CD14-positive monocyte (primary cell): ENCODE measurements at regions not wholly inside any gene's neighbourhood (a gene's known extent, or its start where the extent isn't known, plus 50 kb on each side); places are given as distances from the start of the nearest gene placed in this dataset.

Experiments
- DNase-seq, 3 donors: peaks; one replicate each; pipeline ENCODE4 v3.0.0-alpha.2; 2011 to 2022
- H2AFZ ChIP-seq: 2 replicates; pipeline ENCODE4 v1.6.0; 2012; ENCODE audit warnings: mild to moderate bottlenecking, low read depth, low read length, inconsistent platforms; ENCODE audit not compliant: insufficient read depth, poor library complexity, severe bottlenecking
- H3K27ac ChIP-seq, 2 donors: 1 replicate in 1 of 2; 2 replicates in 1 of 2; pipeline ENCODE4 v1.5.1; 2012 to 2013; ENCODE audit warnings: low read length in 2 of 2, control low read depth in 1 of 2, inconsistent platforms in 1 of 2, low read depth in 1 of 2, mild to moderate bottlenecking in 1 of 2
- H3K27me3 ChIP-seq, 2 donors: one replicate each; pipeline versions ENCODE4 v1.6.0 to v1.6.1; 2011 to 2013; ENCODE audit warnings: low read length in 2 of 2; ENCODE audit not compliant: control insufficient read depth in 2 of 2, insufficient read depth in 2 of 2
- H3K36me3 ChIP-seq, 2 donors: replicated peaks in 1 of 2; 1 replicate in 1 of 2; 2 replicates in 1 of 2; pipeline versions ENCODE4 v1.5.1 to v1.6.1; 2012 to 2013; ENCODE audit warnings: low read length in 2 of 2, control low read depth in 1 of 2, inconsistent platforms in 1 of 2, mild to moderate bottlenecking in 1 of 2; ENCODE audit not compliant: insufficient read depth in 2 of 2, control insufficient read depth in 1 of 2
- H3K4me1 ChIP-seq, 2 donors: 1 replicate in 1 of 2; 2 replicates in 1 of 2; pipeline versions ENCODE4 v1.5.1 to v1.6.1; 2012 to 2013; ENCODE audit warnings: low read length in 2 of 2, control low read depth in 1 of 2, inconsistent platforms in 1 of 2, mild to moderate bottlenecking in 1 of 2, moderate library complexity in 1 of 2; ENCODE audit not compliant: insufficient read depth in 2 of 2, control insufficient read depth in 1 of 2
- H3K4me2 ChIP-seq: replicated peaks from 2 replicates; pipeline ENCODE3; 2012; ENCODE audit warnings: low read length, moderate library complexity, mild to moderate bottlenecking; ENCODE audit not compliant: poor library complexity, severe bottlenecking; ENCODE audit errors: extremely low read depth
- H3K4me3 ChIP-seq, 3 experiments: fragments of 200-600 bp in 1 of 3; sonication (generic) in 1 of 3; replicated peaks in 1 of 3; 1 replicate in 2 of 3; 2 replicates in 1 of 3; pipeline ENCODE4 v1.5.1; 2011 to 2013; ENCODE audit warnings: low read length in 3 of 3, mild to moderate bottlenecking in 3 of 3, control low read depth in 2 of 3, low read depth in 2 of 3, inconsistent platforms in 1 of 3, moderate library complexity in 1 of 3
- H3K79me2 ChIP-seq: 2 replicates; pipeline ENCODE4 v1.6.0; 2012; ENCODE audit warnings: mild to moderate bottlenecking, control low read depth, inconsistent platforms, low read length, moderate library complexity; ENCODE audit not compliant: insufficient read depth
- H3K9ac ChIP-seq: 2 replicates; pipeline ENCODE4 v1.6.0; 2017; ENCODE audit warnings: low read length, mild to moderate bottlenecking; ENCODE audit not compliant: insufficient read depth, poor library complexity, severe bottlenecking
- H3K9me3 ChIP-seq, 2 donors: replicated peaks in 1 of 2; 1 replicate in 1 of 2; 2 replicates in 1 of 2; pipeline versions ENCODE4 v1.5.1 to v1.6.1; 2012 to 2013; ENCODE audit warnings: low read length in 2 of 2, control low read depth in 1 of 2; ENCODE audit not compliant: control insufficient read depth in 1 of 2, insufficient read depth in 1 of 2
- H4K20me1 ChIP-seq: 2 replicates; pipeline ENCODE4 v1.6.0; 2012; ENCODE audit warnings: mild to moderate bottlenecking, low read length, control low read depth, moderate library complexity; ENCODE audit not compliant: insufficient read depth
- H3K27ac Mint-ChIP-seq, 7 donors: one replicate each; pipeline ENCODE4 v1.8.0; 2020; ENCODE audit warnings: mild to moderate bottlenecking in 7 of 7, mixed read lengths in 7 of 7, moderate library complexity in 6 of 7, inconsistent platforms in 2 of 7
- H3K27me3 Mint-ChIP-seq, 3 donors: one replicate each; pipeline ENCODE4 v1.8.0; 2021 to 2022; ENCODE audit warnings: low read depth in 3 of 3, mild to moderate bottlenecking in 3 of 3, mixed read lengths in 3 of 3, moderate library complexity in 3 of 3, inconsistent platforms in 1 of 3
- H3K36me3 Mint-ChIP-seq, 2 donors: one replicate each; pipeline ENCODE4 v1.8.0; 2020; ENCODE audit warnings: mixed read lengths in 2 of 2, inconsistent platforms in 1 of 2, mild to moderate bottlenecking in 1 of 2
- H3K4me1 Mint-ChIP-seq: one replicate; pipeline ENCODE4 v1.8.0; 2020; ENCODE audit warnings: mild to moderate bottlenecking, mixed read lengths
- H3K4me3 Mint-ChIP-seq, 2 donors: one replicate each; pipeline ENCODE4 v1.8.0; 2020; ENCODE audit warnings: mild to moderate bottlenecking in 2 of 2, mixed read lengths in 2 of 2, moderate library complexity in 1 of 2
- H3K9me3 Mint-ChIP-seq, 7 donors: one replicate each; pipeline ENCODE4 v1.8.0; 2020 to 2022; ENCODE audit warnings: mixed read lengths in 7 of 7, mild to moderate bottlenecking in 6 of 7, moderate library complexity in 6 of 7, inconsistent platforms in 2 of 7
- CTCF ChIP-seq: fragments of 200-600 bp; IDR thresholded peaks from one replicate; pipeline ENCODE4 v1.8.0; 2022; ENCODE audit warnings: antibody characterized with exemption, mild to moderate bottlenecking
- WGBS: methylation state at CpG from one replicate; pipeline ENCODE4 v1.1.5; 2013; ENCODE audit warnings: missing lambda C conversion rate; ENCODE audit not compliant: insufficient coverage; 5-methylcytosine and 5-hydroxymethylcytosine counted together
- intact Hi-C, 2 donors: fragments of 100-400 bp; cut with micrococcal nuclease; formaldehyde crosslinking; loops; one replicate each; pipeline versions ENCODE4 v1.15.0 to v1.15.1; 2023

GRCh38 chr5:136667789-136668188 lies 302.4 kb upstream of the TRPC7 start:
- no peaks in the 10 kb centered on the region for H3K79me2 ChIP-seq
- Mint-ChIP-seq H3K27ac (no peak overlapping the region), H3K36me3 (no peaks in the 10 kb centered on the region), H3K4me3 (peak overlapping the region in 1 of 2 donors; percentile 14), H3K9me3 (peaks cover 0 to 13% (median 3%) of the 10 kb centered on the region in 7 donors), H3K27me3 (peaks cover 0 to 2% (median 0%) of the 10 kb centered on the region in 3 donors), H3K4me1 (no peaks in the 10 kb centered on the region)
- H3K4me2 ChIP-seq, result no peak overlapping the region
- 75% methylated on average over 1 of the region's 2 CpGs for WGBS
- no peak overlapping the region for H3K4me3 ChIP-seq
- no peaks in the 10 kb centered on the region for H3K36me3 ChIP-seq
- H3K9ac ChIP-seq, result no peak overlapping the region
- DNase-seq, result no peak
- H3K4me1 ChIP-seq, result no peaks in the 10 kb centered on the region
- H3K27me3 ChIP-seq, result no peaks in the 10 kb centered on the region
- no peaks in the 10 kb centered on the region for H4K20me1 ChIP-seq
- intact Hi-C loops, result no loop called here
- no peak overlapping the region for H3K27ac ChIP-seq
- H2AFZ ChIP-seq, result no peak overlapping the region
- peaks cover 0 to 9% of the 10 kb centered on the region in 2 donors for H3K9me3 ChIP-seq
- no peak for TF ChIP-seq CTCF

GRCh38 chr5:136666970-136667620 lies 301.8 kb upstream of the TRPC7 start:
- H3K27me3 ChIP-seq, result no peaks in the 10 kb centered on the region
- H4K20me1 ChIP-seq, result no peaks in the 10 kb centered on the region
- no peak overlapping the region for H3K4me3 ChIP-seq
- intact Hi-C loops, result no loop called here
- H3K36me3 Mint-ChIP-seq, result no peaks in the 10 kb centered on the region
- TF ChIP-seq CTCF, result no peak
- peaks cover 0 to 13% (median 3%) of the 10 kb centered on the region in 7 donors for H3K9me3 Mint-ChIP-seq
- H3K4me1 Mint-ChIP-seq, result no peaks in the 10 kb centered on the region
- no peak overlapping the region for H3K9ac ChIP-seq
- peaks cover 0 to 9% of the 10 kb centered on the region in 2 donors for H3K9me3 ChIP-seq
- no peak overlapping the region for H3K27ac ChIP-seq
- WGBS, result 83% methylated on average over 6 of the region's 8 CpGs
- no peaks in the 10 kb centered on the region for H3K79me2 ChIP-seq
- H3K27me3 Mint-ChIP-seq, result peaks cover 0 to 2% (median 0%) of the 10 kb centered on the region in 3 donors
- H2AFZ ChIP-seq, result no peak overlapping the region
- no peaks in the 10 kb centered on the region for H3K36me3 ChIP-seq
- H3K4me2 ChIP-seq, result no peak overlapping the region
- no peak overlapping the region for H3K27ac Mint-ChIP-seq
- H3K4me3 Mint-ChIP-seq, result no peak overlapping the region
- no peaks in the 10 kb centered on the region for H3K4me1 ChIP-seq
- DNase-seq, result no peak
